OCI-LY1 (cell line): ENCODE measurements at regions not wholly inside any gene's neighbourhood (a gene's known extent, or its start where the extent isn't known, plus 50 kb on each side); places are given as distances from the start of the nearest gene placed in this dataset.

Source experiments
- H2AFZ ChIP-seq: fragments of 200-600 bp; sonication (generic), shearing (Covaris generic); 2 replicates; pipeline ENCODE4 v1.6.0; 2014; ENCODE audit warnings: antibody characterized with exemption, mild to moderate bottlenecking, low read length
- H3F3A ChIP-seq: fragments of 200-600 bp; sonication (generic), shearing (Covaris generic); 2 replicates; pipeline ENCODE4 v1.6.0; 2014; ENCODE audit warnings: mild to moderate bottlenecking, antibody characterized with exemption, low read length, moderate library complexity; ENCODE audit not compliant: insufficient read depth
- H3K27ac ChIP-seq: fragments of 200-600 bp; sonication (generic); 2 replicates; pipeline ENCODE4 v1.5.1; 2014; ENCODE audit warnings: low read length, mixed run types, mild to moderate bottlenecking, low read depth; ENCODE audit not compliant: poor library complexity, severe bottlenecking
- H3K27me3 ChIP-seq: fragments of 200-600 bp; sonication (generic); 2 replicates; pipeline ENCODE4 v1.6.0; 2014; ENCODE audit warnings: antibody characterized with exemption, mild to moderate bottlenecking, low read length, moderate library complexity; ENCODE audit not compliant: insufficient read depth
- H3K36me3 ChIP-seq: fragments of 200-600 bp; sonication (generic); 2 replicates; pipeline ENCODE4 v1.6.1; 2014; ENCODE audit warnings: mild to moderate bottlenecking, antibody characterized with exemption, low read length, moderate library complexity, mixed read lengths; ENCODE audit not compliant: insufficient read depth
- H3K4me1 ChIP-seq: fragments of 200-600 bp; sonication (generic); 2 replicates; pipeline ENCODE4 v1.5.1; 2014; ENCODE audit warnings: mild to moderate bottlenecking, low read length, moderate library complexity; ENCODE audit not compliant: insufficient read depth, severe bottlenecking
- H3K4me2 ChIP-seq: fragments of 200-600 bp; sonication (generic), shearing (Covaris generic); 2 replicates; pipeline ENCODE4 v1.6.1; 2014; ENCODE audit warnings: low read length
- H3K4me3 ChIP-seq: fragments of 200-600 bp; sonication (generic); 2 replicates; pipeline ENCODE4 v1.5.1; 2014; ENCODE audit warnings: low read length, low read depth, mild to moderate bottlenecking, mixed read lengths; ENCODE audit not compliant: poor library complexity, severe bottlenecking
- H3K79me2 ChIP-seq: fragments of 200-600 bp; shearing (Covaris generic); 2 replicates; pipeline ENCODE4 v1.6.1; 2016; ENCODE audit warnings: mixed run types, low read length, mixed read lengths; ENCODE audit not compliant: insufficient read depth
- H3K9ac ChIP-seq: fragments of 200-600 bp; sonication (generic), shearing (Covaris generic); 2 replicates; pipeline ENCODE4 v1.6.1; 2014; ENCODE audit warnings: mild to moderate bottlenecking, low read length, mixed read lengths
- H3K9me2 ChIP-seq: fragments of 200-600 bp; sonication (generic), shearing (Covaris generic); 2 replicates; pipeline ENCODE4 v1.6.1; 2014; ENCODE audit warnings: low read depth, mild to moderate bottlenecking, low read length, mixed read lengths
- H3K9me3 ChIP-seq: fragments of 200-600 bp; shearing (Covaris generic); 2 replicates; pipeline ENCODE4 v1.6.1; 2014; ENCODE audit warnings: low read length, mixed read lengths
- H4K20me1 ChIP-seq: fragments of 200-600 bp; sonication (generic), shearing (Covaris generic); 2 replicates; pipeline ENCODE4 v1.6.0; 2016; ENCODE audit warnings: mild to moderate bottlenecking, low read length; ENCODE audit not compliant: insufficient read depth
- EZH2 ChIP-seq: fragments of 200-600 bp; sonication (generic), shearing (Covaris generic); IDR thresholded peaks from 2 replicates; pipeline ENCODE4 v1.8.0; 2017; ENCODE audit warnings: borderline replicate concordance, mixed run types, mild to moderate bottlenecking, antibody characterized with exemption, low read length, moderate library complexity, mixed read lengths
- TF ChIP-seq, protein P1 (sequence below): fragments of 200-600 bp; sonication (generic), shearing (Covaris generic); IDR thresholded peaks from 2 replicates; pipeline ENCODE4 v1.5.1; 2017; ENCODE audit warnings: mild to moderate bottlenecking, antibody characterized with exemption, low read length, moderate library complexity, mixed read lengths

DNA sequence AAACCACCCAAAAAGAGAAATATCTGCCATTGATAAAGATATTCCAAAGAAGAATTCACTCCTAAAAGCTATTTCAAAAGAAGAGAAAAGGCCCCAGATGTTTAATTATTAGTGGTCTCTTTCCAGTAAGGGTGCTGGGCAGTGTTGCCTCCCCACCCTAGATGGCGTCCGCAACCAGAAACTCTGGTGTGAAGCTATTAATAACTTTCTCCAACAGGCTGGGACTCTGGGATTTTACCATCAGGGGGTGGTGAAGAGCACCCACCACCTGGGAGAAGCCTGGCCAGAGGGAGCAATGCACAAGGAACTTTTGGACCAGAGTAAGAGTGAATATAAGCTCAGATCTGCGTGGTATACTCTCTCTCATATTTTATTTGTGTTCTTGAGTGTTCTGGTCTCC, 115.4 kb upstream of the TIAM1 start:
- H3K4me2 ChIP-seq, result no peak overlapping the region
- H2AFZ ChIP-seq, result no peak overlapping the region
- TF ChIP-seq EZH2, result no peak
- TF ChIP-seq, protein P1, sequence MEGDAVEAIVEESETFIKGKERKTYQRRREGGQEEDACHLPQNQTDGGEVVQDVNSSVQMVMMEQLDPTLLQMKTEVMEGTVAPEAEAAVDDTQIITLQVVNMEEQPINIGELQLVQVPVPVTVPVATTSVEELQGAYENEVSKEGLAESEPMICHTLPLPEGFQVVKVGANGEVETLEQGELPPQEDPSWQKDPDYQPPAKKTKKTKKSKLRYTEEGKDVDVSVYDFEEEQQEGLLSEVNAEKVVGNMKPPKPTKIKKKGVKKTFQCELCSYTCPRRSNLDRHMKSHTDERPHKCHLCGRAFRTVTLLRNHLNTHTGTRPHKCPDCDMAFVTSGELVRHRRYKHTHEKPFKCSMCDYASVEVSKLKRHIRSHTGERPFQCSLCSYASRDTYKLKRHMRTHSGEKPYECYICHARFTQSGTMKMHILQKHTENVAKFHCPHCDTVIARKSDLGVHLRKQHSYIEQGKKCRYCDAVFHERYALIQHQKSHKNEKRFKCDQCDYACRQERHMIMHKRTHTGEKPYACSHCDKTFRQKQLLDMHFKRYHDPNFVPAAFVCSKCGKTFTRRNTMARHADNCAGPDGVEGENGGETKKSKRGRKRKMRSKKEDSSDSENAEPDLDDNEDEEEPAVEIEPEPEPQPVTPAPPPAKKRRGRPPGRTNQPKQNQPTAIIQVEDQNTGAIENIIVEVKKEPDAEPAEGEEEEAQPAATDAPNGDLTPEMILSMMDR, result no peak
- H3K27me3 ChIP-seq, result no peaks in the 10 kb centered on the region
- H4K20me1 ChIP-seq, result no peaks in the 10 kb centered on the region
- H3K27ac ChIP-seq, result no peak overlapping the region
- no peaks in the 10 kb centered on the region for H3K9me3 ChIP-seq
- no peaks in the 10 kb centered on the region for H3K9me2 ChIP-seq
- no peak overlapping the region for H3K9ac ChIP-seq
- no peak overlapping the region for H3K4me3 ChIP-seq
- no peaks in the 10 kb centered on the region for H3K36me3 ChIP-seq
- no peaks in the 10 kb centered on the region for H3K4me1 ChIP-seq
- H3F3A ChIP-seq, result no peaks in the 10 kb centered on the region
- no peaks in the 10 kb centered on the region for H3K79me2 ChIP-seq

DNA sequence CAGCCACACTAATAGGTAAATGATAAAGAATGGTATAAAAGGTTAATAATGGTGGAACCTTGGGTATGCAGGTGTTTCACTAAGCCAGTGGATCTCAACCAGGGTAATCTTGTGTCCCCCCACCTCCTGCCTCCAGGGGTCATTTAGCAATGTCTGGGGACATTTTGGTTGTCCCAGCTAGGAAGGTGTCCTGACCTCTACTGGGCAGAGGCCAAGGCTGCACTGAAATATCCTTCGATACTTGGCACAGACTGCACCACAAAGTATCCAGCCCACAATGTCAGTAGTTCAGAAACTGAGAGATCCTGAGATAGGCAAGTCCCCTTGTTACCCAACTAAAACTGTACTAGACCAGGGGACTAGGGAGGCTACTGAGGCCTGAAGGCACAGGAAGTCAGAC, 113.6 kb upstream of the TIAM1 start:
- Histone ChIP-seq H3F3A (no peaks in the 10 kb centered on the region), H3K4me3 (no peak overlapping the region), H3K27me3 (no peaks in the 10 kb centered on the region), H3K4me2 (no peak overlapping the region), H3K9me2 (no peaks in the 10 kb centered on the region), H4K20me1 (no peaks in the 10 kb centered on the region), H3K4me1 (no peaks in the 10 kb centered on the region), H3K36me3 (no peaks in the 10 kb centered on the region), H2AFZ (no peak overlapping the region), H3K9me3 (no peaks in the 10 kb centered on the region), H3K9ac (no peak overlapping the region), H3K79me2 (no peaks in the 10 kb centered on the region), H3K27ac (no peak overlapping the region)
- TF ChIP-seq EZH2, result no peak
- TF ChIP-seq, protein P1, result no peak; the same call in 1 of the 2 replicates

DNA sequence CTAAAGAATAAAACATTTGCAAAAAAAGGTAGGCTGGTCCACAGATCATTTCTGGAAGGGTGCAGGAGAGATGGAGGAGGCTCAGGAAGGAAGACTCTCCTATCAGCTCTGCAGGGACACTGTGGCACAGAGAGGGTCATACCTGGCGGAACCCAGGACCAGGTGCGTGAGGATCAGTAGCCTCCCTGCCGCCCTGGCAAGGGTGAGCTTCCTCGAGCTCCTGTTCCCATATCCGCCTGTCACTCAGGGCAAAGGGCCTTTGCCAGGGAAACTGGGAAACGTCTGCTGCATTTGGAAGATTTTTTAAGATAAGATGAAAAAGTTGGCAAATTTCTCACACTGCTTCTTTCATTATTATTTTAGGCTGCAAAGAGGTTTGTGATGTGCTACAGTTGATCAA, 112.1 kb upstream of the TIAM1 start:
- TF ChIP-seq, protein P1, result no peak
- no peak for TF ChIP-seq EZH2
- no peak overlapping the region for H3K4me2 ChIP-seq
- no peaks in the 10 kb centered on the region for H4K20me1 ChIP-seq
- H2AFZ ChIP-seq, result no peak overlapping the region
- no peaks in the 10 kb centered on the region for H3F3A ChIP-seq
- no peaks in the 10 kb centered on the region for H3K9me3 ChIP-seq
- no peaks in the 10 kb centered on the region for H3K4me1 ChIP-seq
- H3K79me2 ChIP-seq, result no peaks in the 10 kb centered on the region
- no peak overlapping the region for H3K4me3 ChIP-seq
- H3K9ac ChIP-seq, result no peak overlapping the region
- no peaks in the 10 kb centered on the region for H3K27me3 ChIP-seq
- no peaks in the 10 kb centered on the region for H3K36me3 ChIP-seq
- no peaks in the 10 kb centered on the region for H3K9me2 ChIP-seq
- no peak overlapping the region for H3K27ac ChIP-seq
